ENCODE measurements at regions not wholly inside any gene's neighbourhood (a gene's known extent, or its start where the extent isn't known, plus 50 kb on each side); places are given as distances from the start of the nearest gene placed in this dataset.

DNA sequence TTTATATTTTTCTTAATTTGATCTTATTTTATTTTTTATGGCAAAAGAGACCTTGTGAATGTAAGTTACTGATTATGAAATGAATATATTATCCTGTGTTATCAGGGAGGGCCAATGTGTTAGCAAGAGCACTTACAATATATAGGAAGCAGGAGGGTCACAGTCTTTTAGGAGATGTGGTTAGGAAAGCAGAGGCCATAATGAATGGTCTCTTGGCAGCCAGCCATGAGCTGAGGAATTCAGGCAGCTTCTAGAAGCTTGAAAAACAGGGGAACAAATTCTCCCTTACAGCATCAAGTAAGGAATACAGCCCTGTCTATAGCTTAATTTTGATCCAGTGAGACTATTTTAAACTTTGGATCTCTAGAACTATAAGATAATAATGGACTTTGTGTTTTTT is 2374.6 kb downstream of the PCDH9 start:
- ChIA-PET CTCF (no interaction called here), POLR2A (no interaction called here)
- no peak for DNase-seq (ENCODE audit: extremely low spot score)
- no peak for TF ChIP-seq CTCF (IDR thresholded peaks at IDR 0.05; ENCODE audit: control extremely low read depth, extremely low read depth, low read depth, missing control alignments)

DNA sequence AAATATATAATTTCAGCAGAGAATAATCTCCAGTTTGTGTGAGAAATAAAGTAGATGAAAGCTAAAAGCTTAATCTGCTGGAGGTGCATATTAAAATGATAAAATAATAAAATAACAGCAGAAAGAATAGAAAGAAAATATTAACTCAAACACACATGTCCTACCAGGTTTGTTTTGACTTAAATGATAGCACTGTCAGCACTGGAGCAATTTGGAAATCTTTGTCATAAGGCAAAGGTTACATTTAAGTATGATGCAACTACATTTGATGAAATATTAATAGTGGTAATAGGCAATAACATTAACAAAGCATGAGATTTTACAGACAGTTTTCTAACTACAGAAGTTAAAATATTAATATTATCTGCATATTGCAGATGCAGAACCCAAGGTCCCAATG is 2380.1 kb downstream of the PCDH9 start:
- CTCF ChIA-PET = no interaction called here
- no peak for TF ChIP-seq CTCF (IDR thresholded peaks at IDR 0.05; ENCODE audit: control extremely low read depth, extremely low read depth, low read depth, missing control alignments)
- no peak for DNase-seq (ENCODE audit: extremely low spot score)
- POLR2A ChIA-PET = no interaction called here

DNA sequence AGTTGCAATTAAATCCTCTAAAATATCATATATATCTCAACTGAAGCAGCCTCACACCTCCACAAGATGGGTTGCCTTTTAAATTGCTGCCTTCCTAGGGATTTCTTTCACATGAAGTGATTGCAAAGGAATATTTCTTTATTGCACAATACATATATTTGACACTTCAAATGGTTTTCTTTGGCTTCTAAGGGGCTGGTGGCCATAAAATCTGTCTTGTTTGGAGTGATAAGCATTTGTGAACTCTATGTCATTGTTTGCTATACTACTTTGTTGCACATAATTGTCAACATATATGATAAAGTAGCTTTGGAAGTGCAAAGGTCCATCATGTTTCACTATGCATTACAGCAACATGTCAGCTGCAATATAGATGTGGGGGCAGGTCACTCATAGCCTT is 2380.9 kb downstream of the PCDH9 start:
- CTCF ChIA-PET = no interaction called here
- no peak for DNase-seq (ENCODE audit: extremely low spot score)
- no peak for TF ChIP-seq CTCF (IDR thresholded peaks at IDR 0.05; ENCODE audit: control extremely low read depth, extremely low read depth, low read depth, missing control alignments)
- POLR2A ChIA-PET = no interaction called here

- CTCF ChIA-PET = interaction anchor here (1.4 kb wide), 1 partner anchor 23 kb away, joined by 3 read pairs; no protein-coding TSS in a partner anchor
- POLR2A ChIA-PET = no interaction called here
- no peak for TF ChIP-seq CTCF (IDR thresholded peaks at IDR 0.05; ENCODE audit: control extremely low read depth, extremely low read depth, low read depth, missing control alignments)
- DNase-seq (ENCODE audit: extremely low spot score) = no peak
These were observed 2382.4 kb downstream of the PCDH9 start for GRCh38 chr13:64847767-64848166.

DNA sequence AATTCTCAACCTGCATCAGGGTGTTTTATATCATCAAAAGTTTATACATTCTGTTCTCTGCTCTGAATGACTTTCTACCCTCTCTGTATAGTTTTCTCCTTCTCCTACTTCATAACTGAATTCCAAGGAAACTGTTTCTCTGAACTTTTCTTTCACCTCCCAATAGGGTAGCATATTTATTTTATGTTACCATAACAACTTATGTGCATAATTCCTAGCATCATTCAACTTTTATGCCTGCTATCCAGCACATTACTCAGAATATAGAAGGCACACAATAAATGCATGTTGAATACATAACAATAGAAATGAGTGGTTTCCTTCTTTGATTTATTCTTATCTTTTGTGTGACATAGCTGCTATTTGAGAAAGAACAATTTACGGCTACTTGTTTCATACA is 2385.0 kb downstream of the PCDH9 start:
- DNase-seq (ENCODE audit: extremely low spot score) = no peak
- TF ChIP-seq CTCF (IDR thresholded peaks at IDR 0.05; ENCODE audit: control extremely low read depth, extremely low read depth, low read depth, missing control alignments) = no peak
- ChIA-PET POLR2A (no interaction called here), CTCF (no interaction called here)

- ChIA-PET POLR2A (no interaction called here), CTCF (no interaction called here)
- no peak for TF ChIP-seq CTCF (IDR thresholded peaks at IDR 0.05; ENCODE audit: control extremely low read depth, extremely low read depth, low read depth, missing control alignments)
- DNase-seq (ENCODE audit: extremely low spot score) = no peak
These were observed 2411.1 kb downstream of the PCDH9 start for GRCh38 chr13:64819081-64819480.

DNA sequence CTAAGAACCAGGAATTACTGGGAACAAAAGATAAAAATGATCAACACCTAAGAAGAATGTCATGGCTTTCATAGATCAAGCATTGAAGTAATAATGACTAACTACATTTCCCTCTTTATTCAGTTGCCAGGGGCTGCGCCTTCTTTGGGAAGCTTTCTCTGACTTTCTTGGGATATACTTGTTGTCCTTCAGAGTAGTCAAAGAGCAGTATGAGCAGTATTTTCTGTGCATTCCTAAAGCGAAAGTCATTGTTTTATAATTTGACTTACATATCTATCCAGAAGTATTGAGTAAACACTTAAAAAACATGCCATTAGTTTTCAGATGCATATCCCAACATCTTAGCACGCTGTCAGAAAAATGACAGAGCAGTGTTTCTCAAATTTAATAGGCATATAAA is 2412.4 kb downstream of the PCDH9 start:
- no peak for DNase-seq (ENCODE audit: extremely low spot score)
- no peak for TF ChIP-seq CTCF (IDR thresholded peaks at IDR 0.05; ENCODE audit: control extremely low read depth, extremely low read depth, low read depth, missing control alignments)
- CTCF ChIA-PET = no interaction called here
- POLR2A ChIA-PET = no interaction called here
